GM12878 (cell line): ENCODE measurements at regions not wholly inside any gene's neighbourhood (a gene's known extent, or its start where the extent isn't known, plus 50 kb on each side); places are given as distances from the start of the nearest gene placed in this dataset.

Experiments
- BCL11A ChIP-seq: IDR thresholded peaks from 2 replicates; pipeline ENCODE4 v1.6.1; 2011; ENCODE audit warnings: low read depth, low read length
- BHLHE40 ChIP-seq, 2 experiments: fragments of 450-650 bp in 1 of 2; IDR thresholded peaks; 2 replicates each; pipeline ENCODE4 v1.6.1; 2011 to 2017; ENCODE audit warnings: low read depth in 2 of 2, borderline replicate concordance in 1 of 2, improper control_type of control experiment in 1 of 2, low read length in 1 of 2, mild to moderate bottlenecking in 1 of 2
- BRCA1 ChIP-seq: IDR thresholded peaks from 2 replicates; pipeline ENCODE4 v1.6.1; 2011; ENCODE audit warnings: low read depth, low read length, improper control_type of control experiment
- EZH2 ChIP-seq: IDR thresholded peaks from 2 replicates; pipeline ENCODE4 v1.6.1; 2012; ENCODE audit warnings: low read depth, mild to moderate bottlenecking, control low read depth, inconsistent platforms, low read length, borderline replicate concordance; ENCODE audit not compliant: control insufficient read depth
- KDM1A ChIP-seq: fragments of 200-600 bp; sonication (generic); IDR thresholded peaks from 2 replicates; pipeline ENCODE4 v1.6.1; 2016; ENCODE audit warnings: borderline replicate concordance
- POLR2A ChIP-seq: IDR thresholded peaks from 2 replicates; pipeline ENCODE4 v1.6.1; 2011; ENCODE audit warnings: low read depth, mild to moderate bottlenecking, low read length
- RFX5 ChIP-seq: IDR thresholded peaks from 2 replicates; pipeline ENCODE4 v1.6.1; 2011; ENCODE audit warnings: low read depth, low read length, improper control_type of control experiment
- SREBF2 ChIP-seq: IDR thresholded peaks from 2 replicates; pipeline ENCODE4 v1.6.1; 2012; ENCODE audit warnings: mild to moderate bottlenecking, low read length
- SUZ12 ChIP-seq: fragments of 200-600 bp; sonication (generic); IDR thresholded peaks from one replicate; pipeline ENCODE4 v1.6.1; 2018; ENCODE audit warnings: antibody characterized with exemption, mild to moderate bottlenecking; ENCODE audit not compliant: unreplicated experiment
- TF ChIP-seq, protein P1 (sequence below), 3 experiments: IDR thresholded peaks in 2 of 3; conservative IDR thresholded peaks in 1 of 3; 2 replicates each; pipeline ENCODE4 v1.5.1; 2011; ENCODE audit warnings: low read depth in 3 of 3, low read length in 3 of 3, mild to moderate bottlenecking in 3 of 3, control low read depth in 2 of 3, moderate library complexity in 2 of 3, inconsistent platforms in 1 of 3, mixed read lengths in 1 of 3; ENCODE audit not compliant: control insufficient read depth in 2 of 3, insufficient read depth in 1 of 3; ENCODE audit errors: extremely low read depth in 1 of 3

DNA sequence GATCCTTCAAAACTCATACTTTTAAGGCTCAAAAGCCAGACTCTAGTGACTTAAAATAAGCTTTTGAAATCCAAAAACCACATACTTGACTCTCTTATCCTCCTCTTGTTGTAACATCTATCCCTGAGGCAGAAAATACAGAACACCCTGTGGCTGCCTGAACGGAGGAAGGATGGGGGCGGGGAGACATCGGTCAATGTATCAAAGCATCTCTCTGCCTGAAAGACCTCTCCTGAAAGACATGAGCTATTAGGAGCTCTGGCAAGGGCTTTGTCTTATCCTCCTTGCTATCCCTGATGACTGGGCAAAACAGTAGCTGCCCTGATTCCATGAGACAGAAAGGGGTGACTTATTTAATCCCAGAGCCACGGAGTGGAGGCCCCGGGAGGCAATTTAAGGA, 122.4 kb downstream of the MN1 start:
- TF ChIP-seq BCL11A, result no peak
- no peak for TF ChIP-seq SREBF2
- TF ChIP-seq EZH2, result no peak
- TF ChIP-seq SUZ12, result no peak
- TF ChIP-seq, protein P1, sequence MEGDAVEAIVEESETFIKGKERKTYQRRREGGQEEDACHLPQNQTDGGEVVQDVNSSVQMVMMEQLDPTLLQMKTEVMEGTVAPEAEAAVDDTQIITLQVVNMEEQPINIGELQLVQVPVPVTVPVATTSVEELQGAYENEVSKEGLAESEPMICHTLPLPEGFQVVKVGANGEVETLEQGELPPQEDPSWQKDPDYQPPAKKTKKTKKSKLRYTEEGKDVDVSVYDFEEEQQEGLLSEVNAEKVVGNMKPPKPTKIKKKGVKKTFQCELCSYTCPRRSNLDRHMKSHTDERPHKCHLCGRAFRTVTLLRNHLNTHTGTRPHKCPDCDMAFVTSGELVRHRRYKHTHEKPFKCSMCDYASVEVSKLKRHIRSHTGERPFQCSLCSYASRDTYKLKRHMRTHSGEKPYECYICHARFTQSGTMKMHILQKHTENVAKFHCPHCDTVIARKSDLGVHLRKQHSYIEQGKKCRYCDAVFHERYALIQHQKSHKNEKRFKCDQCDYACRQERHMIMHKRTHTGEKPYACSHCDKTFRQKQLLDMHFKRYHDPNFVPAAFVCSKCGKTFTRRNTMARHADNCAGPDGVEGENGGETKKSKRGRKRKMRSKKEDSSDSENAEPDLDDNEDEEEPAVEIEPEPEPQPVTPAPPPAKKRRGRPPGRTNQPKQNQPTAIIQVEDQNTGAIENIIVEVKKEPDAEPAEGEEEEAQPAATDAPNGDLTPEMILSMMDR (IDR thresholded peaks at IDR 0.05 in 2 of 3, conservative IDR thresholded peaks at IDR 0.05 in 1 of 3; ENCODE audit: control insufficient read depth in 2 of 3, extremely low read depth in 1 of 3, insufficient read depth in 1 of 3, low read depth in 3 of 3, low read length in 3 of 3), result no peak
- TF ChIP-seq RFX5, result no peak
- no peak for TF ChIP-seq KDM1A
- no peak for TF ChIP-seq BRCA1
- TF ChIP-seq POLR2A, result no peak
- no peak for TF ChIP-seq BHLHE40 (IDR thresholded peaks at IDR 0.05; ENCODE audit: borderline replicate concordance in 1 of 2, low read depth in 2 of 2, low read length in 1 of 2)
